OCI-M2 (cell line): ENCODE measurements at regions not wholly inside any gene's neighbourhood (a gene's known extent, or its start where the extent isn't known, plus 50 kb on each side); places are given as distances from the start of the nearest gene placed in this dataset.
"Not testable (repeated sequence)": the region's sequence is repeated elsewhere in the genome, so short reads cannot be mapped to it uniquely, and the experiment has no call there.

Experiments
- DNase-seq: peaks from one replicate; lab custom pipeline; 2025; ENCODE audit not compliant: unreplicated experiment; lab: John Stamatoyannopoulos, UW

- no peak for DNase-seq
These were observed 106.0 kb downstream of the MEX3B start for GRCh38 chr15:81939604-81940440.

- DNase-seq = no peak
These were observed 108.6 kb downstream of the MEX3B start for GRCh38 chr15:81937189-81937588.

GRCh38 chr15:81930582-81931369 lies 115.0 kb downstream of the MEX3B start:
- DNase-seq = no peak

- no peak for DNase-seq
These were observed 116.3 kb downstream of the MEX3B start for GRCh38 chr15:81929557-81929956.

DNA sequence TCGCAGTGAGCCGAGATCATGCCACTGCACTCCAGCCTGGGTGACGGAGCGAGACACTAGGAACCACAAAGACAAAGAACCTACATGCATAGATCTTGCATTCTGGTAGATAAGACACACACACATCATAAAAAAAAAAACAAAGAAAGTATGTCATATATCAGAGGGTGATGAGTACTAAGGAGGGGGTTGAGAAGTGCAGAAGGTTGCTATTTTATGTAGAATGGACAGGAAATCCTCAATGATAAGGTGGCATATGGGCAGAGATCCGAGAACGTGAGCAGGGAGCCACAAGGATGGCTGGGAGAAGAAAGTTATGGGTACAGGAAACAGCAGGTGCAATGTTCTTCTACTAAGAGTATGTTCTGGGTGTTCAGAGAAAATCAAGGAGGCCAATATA lies 118.8 kb downstream of the MEX3B start:
- no peak for DNase-seq

DNA sequence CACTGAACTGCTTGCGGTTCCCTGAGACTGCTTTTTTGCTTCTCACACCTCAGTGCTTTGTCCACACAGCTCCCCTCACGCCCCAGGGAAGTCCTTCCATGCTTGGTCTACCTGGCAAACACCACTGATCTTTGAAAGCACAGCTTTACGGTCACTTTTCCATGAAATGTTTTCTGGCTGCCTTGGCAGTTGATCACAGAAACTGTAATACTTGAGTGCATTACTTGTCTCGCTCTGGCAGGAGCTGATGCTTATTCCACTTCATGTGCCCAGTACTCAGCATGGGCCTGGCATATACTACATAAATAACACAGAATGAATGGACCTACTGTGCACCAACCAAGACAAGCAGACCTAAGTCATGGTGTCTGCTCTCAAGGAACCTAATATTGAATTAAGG lies 121.1 kb downstream of the MEX3B start:
- DNase-seq = no peak

DNA sequence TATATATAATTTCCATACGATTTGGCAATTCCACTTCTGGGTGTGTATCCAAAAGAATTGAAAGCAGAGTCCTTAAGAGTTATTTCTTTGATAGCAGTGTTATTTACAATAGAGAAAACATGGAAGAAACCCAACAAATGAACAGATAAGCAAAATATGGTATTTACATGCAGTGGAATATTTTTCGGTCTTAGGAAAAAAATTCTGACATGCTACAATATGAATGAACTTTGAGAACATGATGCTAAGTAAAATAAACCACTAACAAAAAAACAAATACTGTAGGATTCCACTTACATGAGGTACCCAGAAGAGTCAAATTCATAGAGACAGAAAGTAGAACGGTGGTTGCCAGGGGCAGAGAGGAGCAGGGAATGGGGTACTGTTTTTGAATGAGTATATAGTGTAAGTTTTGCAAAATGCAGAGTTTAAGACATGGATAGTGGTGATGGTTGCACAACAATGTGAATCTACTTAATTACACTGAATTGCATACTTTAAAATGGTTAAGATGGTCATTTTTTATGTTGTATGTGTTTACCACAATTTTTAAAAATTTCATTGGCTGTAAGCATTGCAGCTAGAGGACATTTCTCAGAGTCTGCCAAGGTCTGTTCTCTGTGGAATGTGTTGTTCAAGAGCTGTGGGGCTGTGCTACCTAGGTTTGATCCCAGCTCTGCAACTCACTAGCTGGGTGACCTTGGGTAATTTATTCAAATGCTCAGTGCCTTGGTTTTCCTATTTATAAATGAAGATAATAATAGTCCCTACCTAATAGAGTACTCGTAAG lies 122.1 kb downstream of the MEX3B start:
- no peak for DNase-seq

DNA sequence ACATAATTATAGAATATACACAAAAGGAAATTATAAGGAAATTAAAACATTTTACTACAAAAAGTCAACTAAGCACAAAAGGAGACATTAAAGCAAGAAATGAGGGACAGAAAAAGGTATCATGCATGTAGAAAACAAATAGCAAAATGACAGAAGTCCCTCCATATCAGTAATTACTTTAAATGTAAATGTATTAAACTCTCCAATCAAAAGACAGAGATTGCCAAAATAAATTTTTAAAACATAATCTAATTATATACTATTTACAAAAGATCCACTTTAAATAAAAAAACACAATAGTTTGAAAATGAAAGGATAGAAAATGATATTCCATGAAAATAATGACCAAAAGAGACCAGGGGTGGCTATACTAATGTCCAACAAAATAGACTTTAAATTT lies 123.7 kb downstream of the MEX3B start:
- DNase-seq = no peak

GRCh38 chr15:81921163-81921562 lies 124.7 kb downstream of the MEX3B start:
- DNase-seq = no peak

DNA sequence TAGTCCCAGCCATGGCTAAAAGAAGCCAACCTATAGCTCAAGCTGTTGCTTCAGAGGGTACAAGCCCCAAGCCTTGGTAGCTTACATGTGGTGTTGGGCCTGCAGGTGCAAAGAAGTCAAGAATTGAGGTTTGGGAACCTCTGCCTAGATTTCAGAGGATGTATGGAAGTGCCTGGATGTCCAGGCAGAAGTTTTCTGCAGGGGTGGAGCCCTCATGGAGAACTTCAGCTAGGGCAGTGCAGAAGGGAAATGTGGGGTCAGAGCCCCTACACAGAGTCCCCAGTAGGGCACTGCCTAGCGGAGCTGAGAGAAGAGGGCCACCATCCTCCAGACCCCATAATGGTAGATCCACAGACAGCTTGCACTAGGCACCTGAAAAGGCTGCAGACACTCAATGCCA lies 127.1 kb downstream of the MEX3B start:
- DNase-seq = not testable (repeated sequence)

DNA sequence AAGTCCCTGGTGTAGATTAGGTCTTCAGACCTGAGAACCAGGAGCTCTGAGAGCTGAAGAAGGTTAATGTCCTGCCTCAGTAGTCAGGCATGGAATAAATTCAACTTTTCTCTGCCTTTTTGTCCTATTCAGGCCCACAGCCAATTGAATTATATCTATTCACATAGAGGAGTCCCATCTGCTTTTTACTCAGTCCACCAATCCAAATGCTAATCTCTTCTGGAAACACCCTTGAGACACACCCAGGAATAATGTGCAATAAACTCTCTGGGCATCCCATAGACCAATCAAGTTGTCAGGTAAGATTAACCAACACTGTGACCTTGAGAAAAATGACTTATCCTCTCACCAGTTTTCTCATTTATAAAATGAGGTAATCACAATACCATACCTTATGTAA lies 129.4 kb downstream of the MEX3B start:
- DNase-seq = no peak

DNA sequence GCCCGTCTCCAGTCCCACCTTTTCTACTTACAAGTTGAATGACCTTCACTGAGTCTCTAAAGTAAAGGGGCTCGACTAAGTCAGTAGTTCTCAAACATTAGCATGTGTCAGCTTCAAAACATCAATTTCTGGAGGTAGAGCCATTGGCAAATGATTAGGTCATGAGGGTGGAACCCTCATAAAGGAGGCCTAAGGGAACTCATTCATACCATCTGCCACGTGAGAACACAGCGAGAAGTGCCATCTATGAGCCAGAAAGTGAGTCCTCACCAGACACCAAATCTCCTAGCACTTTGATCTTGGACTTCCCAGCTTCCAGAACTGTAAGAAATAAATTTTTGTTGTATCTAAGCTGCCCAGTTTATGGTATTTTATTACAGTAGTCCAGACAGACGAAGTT lies 129.8 kb downstream of the MEX3B start:
- no peak for DNase-seq

GRCh38 chr15:81914734-81915256 lies 131.0 kb downstream of the MEX3B start:
- DNase-seq = no peak

DNA sequence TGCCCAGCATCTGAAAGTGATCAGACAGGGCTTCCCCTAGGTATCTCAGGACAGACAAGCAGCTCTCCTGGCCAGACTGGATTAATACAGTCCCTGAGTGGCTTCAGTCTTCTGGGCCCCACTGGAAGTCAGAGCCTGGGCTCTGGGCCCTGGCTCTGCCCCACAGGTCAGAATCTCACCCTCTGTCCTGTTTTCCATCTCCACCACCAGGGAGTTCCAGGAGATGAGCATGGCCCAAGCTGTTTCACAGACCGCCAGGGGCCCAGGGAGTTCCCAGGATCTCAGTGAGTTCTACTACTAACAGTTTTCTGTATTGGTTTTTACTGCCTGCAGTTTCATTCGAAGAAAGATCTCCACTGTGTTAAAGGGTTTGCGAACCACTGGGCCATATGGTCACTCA lies 131.5 kb downstream of the MEX3B start:
- no peak for DNase-seq

- no peak for DNase-seq
These were observed 134.5 kb downstream of the MEX3B start for GRCh38 chr15:81911022-81911971.

DNA sequence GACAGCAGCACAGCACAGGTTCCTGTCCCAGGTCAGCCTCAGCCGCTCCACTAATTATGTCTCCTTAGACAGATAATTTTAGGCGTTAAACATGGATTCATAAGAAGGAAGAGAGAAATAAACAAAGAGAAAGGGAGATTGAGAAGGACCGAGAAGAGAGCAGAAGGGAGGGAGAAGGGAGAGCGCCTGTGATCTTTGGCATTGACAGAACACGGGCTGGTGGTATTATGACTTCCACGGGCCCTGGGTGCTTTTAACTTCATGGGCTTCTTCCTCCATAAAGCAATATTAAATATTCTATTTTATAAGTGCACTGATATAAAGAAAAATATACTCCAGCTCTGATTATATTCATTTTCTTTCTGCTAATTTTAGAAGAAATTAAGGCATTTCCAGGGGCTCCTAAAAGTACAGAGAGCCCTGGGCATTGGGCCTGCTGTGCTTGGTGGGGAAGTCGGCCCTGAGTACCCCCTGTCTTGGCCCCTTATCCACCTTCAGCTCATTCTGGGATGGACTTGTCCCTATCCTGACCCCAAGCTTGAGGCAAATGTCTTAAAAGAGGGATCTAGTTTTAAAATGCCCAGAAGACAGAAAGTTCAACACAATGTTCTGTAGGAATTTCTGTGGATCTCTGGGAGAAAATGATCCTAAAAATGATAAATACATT lies 135.3 kb downstream of the MEX3B start:
- no peak for DNase-seq

- no peak for DNase-seq
These were observed 136.8 kb downstream of the MEX3B start for GRCh38 chr15:81909011-81909358.

GRCh38 chr15:81908111-81908510 lies 137.7 kb downstream of the MEX3B start:
- DNase-seq = no peak

DNA sequence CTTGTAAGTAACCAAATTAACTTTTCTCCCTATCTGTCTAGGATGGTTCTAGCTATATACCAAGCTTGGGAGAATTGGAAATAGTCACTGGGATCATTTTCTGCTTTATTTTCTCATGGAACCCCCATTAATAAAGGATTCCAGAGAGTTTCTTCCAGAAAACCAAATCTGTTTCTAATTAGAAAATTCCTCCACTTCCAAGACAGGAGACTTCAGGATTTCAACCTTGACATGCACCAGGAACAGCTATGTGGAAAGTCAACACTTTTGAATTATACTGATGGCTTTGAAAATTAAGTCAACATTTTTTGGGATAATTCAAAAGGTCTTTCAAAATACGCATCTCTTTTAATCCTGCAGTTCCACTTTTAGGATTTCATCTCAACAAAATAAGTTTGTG lies 138.3 kb downstream of the MEX3B start:
- no peak for DNase-seq

- DNase-seq = no peak
These were observed 139.9 kb downstream of the MEX3B start for GRCh38 chr15:81905889-81906288.
